ENCODE measurements at regions not wholly inside any gene's neighbourhood (a gene's known extent, or its start where the extent isn't known, plus 50 kb on each side); places are given as distances from the start of the nearest gene placed in this dataset.
"Not testable (repeated sequence)": the region's sequence is repeated elsewhere in the genome, so short reads cannot be mapped to it uniquely, and the experiment has no call there.

DNA sequence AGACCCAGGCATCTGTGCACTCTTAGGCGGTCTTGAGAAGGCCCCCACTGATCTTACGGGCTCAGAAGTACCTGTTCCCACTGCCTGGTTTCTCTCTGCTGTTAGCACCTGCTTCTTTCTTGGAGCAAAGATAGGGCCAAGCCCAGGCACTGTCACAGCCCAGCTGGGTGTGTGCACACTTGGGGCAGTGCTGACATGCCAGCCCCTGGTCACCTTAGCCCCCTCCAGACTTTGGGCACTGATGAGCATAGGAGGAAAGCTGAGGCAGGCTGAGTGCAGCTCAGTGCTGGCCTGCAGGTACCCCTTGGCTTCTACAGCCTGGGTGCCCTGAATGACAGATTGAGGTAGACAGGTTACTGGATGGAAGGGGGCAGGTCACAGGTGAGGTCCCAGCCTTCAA lies 105.7 kb upstream of the AHI1 start:
- in situ Hi-C loops (cut with MboI; ENCODE audit: low pct_unique_long_range_greater_than_20kb, low sequenced_read_pairs), result no loop called here
- DNase-seq, result no peak

DNA sequence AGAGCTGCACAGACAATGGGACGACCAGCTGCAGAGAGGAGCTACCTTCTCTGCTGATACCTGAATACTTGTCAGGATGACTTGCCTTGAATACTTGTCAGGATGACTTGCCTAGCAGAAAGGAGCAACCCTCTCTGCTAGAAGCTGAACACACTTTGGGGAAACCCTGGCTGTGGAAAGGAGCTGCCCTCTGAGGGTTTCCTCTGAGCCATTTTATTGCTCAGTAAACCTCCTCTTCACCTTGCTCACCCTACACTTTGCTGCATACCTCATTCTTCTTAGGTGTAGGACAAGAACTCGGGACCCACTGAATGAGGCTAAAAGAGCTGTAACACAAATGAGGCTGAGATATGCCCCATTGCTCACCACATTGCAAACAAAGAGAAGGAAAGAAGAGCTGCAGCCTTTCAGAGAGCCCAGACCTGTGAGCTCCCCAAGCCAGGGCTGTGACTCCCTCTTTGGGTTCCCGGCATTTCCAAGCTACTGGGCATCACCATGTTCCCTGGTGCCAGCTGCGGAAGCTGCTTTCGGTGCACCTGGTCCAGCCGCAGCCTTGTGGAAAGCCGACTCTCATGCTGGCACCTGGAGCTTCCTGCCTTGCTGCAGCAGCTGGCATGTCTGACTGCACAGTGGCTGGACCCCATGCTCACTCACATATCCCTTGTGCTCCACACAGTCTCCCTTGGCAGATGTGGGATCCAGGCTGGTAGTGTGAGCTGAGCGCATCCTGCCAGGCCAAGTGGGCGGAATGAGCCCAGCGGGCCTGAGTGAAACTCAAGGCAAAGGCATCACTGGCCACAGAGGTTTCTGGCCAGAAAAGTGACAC lies 106.7 kb upstream of the AHI1 start:
- DNase-seq, result no peak
- in situ Hi-C loops (cut with MboI; ENCODE audit: low pct_unique_long_range_greater_than_20kb, low sequenced_read_pairs), result no loop called here

DNA sequence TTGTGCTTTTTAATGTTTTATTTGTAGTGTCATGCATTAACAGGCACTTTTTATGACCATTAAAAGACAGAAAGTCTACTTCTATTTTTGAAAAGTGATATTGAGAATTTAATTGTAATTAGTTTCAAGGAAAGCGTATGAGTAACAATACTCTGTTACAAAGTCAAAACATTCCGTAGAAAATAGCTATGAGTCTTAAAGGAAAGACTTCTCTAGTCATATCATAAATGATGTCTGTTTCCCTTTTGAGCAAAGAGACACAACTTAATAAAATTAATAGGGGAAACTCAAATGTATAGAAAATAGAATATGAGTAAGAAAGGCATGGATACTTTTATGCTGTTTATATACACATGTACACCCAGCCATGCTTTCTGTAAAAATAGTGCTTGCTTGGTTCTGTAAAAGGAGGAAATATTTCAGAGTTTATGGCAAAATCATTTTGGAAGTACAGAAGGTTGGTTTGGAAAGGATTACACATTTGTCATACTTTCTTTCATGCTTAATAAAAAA lies 107.8 kb upstream of the AHI1 start:
- DNase-seq, result no peak
- in situ Hi-C loops (cut with MboI; ENCODE audit: low pct_unique_long_range_greater_than_20kb, low sequenced_read_pairs), result no loop called here

DNA sequence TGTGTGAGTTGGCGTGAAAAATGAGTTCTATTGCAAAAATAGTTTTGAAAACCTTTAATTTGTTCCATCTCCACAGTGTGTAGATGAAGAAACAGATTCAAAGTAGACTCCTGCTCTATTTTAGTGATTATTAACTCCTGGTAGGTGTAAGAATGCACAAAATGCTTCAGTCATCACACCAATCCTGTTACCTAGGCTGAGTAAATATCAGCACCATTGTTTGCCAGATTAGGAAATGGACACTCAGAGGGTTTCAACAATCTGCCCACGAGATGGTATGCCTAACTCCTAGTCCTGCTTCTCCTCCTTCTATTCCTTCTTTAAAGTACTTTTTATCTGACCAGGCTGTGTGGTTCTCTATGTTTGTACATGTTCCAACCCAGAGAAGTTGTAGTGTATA lies 108.9 kb upstream of the AHI1 start:
- in situ Hi-C loops (cut with MboI; ENCODE audit: low pct_unique_long_range_greater_than_20kb, low sequenced_read_pairs), result no loop called here
- DNase-seq, result no peak

DNA sequence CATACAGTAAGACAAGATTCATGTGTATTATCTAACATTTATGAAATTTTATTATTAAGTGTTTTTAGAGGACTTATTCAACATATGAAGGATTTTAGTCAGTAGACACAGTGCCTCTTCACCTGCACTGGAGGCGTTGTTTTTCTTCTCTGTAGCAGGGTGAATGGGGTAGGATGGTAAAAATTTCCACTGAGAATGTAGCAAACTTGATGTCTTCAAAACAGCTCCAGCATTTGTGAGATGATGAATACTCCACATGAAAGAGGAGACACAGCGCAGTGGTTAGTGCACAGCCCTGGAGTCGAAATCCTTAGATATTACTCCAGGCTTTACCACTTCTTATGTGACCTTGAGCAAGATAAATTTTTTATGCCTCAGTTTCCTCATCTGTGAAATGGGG lies 110.5 kb upstream of the AHI1 start:
- DNase-seq, result no peak
- in situ Hi-C loops (cut with MboI; ENCODE audit: low pct_unique_long_range_greater_than_20kb, low sequenced_read_pairs), result no loop called here

DNA sequence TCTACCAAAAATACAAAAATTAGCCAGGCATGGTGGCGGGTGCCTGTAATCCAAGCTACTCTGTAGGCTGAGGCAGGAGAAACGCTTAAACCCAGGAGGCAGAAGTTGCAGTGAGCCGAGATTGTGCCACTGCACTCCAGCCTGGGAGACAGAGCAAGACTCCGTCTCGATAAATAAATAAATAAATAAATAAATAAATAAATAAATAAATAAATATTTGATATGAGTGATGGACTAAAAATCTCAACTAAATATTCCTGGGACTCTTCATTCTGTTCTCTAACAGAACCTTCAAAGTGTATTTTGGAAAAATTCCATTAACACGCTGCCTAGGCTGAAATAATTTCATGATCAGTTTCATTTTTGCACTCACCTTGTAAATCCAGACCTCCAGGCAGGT lies 112.7 kb upstream of the AHI1 start:
- DNase-seq; in situ Hi-C loops (cut with MboI; ENCODE audit: low pct_unique_long_range_greater_than_20kb, low sequenced_read_pairs): not testable (repeated sequence)

DNA sequence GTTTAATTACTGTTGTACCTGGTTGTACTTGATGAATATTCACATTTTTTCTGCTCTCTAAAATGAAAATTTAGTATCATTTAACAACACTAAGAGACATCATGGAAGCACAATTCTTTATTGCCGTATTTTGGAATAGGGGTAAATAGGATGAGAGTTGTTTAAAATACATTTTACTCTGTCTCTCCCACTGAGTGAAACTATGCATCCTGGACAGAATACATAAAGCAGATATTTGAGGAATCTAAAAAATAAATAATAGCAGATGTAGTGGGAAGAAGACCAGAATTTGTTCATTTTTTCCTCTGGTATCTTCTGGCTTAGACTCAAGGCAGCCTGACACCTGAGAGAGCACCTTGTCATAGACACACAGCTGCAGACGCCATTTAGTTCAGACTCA lies 119.1 kb upstream of the AHI1 start:
- DNase-seq, result no peak
- in situ Hi-C loops (cut with MboI; ENCODE audit: low pct_unique_long_range_greater_than_20kb, low sequenced_read_pairs), result no loop called here

DNA sequence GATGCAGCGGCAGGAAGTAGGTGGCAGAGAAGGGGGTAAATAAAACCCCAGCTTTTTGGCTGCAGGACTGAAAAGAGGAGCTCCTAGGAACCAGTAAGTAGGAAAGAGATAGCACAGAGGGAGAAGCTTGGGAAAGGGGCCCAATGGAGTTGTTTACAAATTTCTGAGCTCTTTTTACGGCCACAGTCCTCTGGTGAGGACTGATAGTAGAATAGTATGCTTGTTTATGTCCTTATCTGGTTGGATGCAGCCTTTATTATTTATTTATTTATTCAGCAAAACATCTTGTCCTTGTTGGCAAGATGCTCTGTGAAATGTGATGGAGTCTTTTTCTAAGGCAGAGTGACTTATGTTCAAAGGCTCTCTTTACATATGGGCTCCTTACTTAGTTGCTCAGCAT lies 119.7 kb upstream of the AHI1 start:
- in situ Hi-C loops (cut with MboI; ENCODE audit: low pct_unique_long_range_greater_than_20kb, low sequenced_read_pairs), result no loop called here
- no peak for DNase-seq

DNA sequence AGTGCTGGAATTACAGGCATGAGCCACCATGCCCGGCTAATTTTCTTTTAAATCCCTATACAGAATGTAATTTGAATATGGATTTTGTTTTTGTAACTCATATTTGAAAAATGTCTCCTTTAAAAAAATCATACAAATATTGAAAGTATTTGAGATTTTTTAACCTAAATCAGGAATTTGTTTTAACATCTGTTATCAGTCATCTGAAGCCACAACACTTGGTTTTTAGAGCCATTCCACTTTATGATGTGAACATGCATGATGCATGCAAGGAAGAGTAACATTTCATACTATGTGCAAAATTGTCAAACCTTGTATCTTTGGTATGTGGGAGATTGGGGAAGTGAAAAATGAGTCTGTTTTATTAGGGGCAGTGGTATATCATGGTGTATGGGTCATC lies 124.5 kb upstream of the AHI1 start:
- DNase-seq, result no peak
- in situ Hi-C loops (cut with MboI; ENCODE audit: low pct_unique_long_range_greater_than_20kb, low sequenced_read_pairs), result no loop called here

DNA sequence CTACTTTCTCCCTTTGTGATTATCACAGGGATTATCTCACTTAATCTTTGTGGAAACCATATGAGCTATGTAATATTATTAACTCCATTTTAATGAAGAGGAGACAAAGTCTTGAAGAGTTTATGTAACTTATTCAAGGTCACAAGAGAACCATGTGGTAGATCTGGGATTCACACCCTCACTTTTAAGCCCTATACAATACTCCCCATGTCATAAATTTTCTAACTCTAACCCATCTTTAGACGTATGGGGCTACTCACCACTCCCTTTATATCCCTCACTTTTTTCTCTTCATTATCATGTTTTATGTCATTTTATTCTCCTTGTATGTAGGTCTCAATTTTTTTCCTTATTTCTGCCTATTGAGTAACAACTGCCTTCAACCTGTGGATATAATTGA lies 126.4 kb upstream of the AHI1 start:
- no peak for DNase-seq
- in situ Hi-C loops (cut with MboI; ENCODE audit: low pct_unique_long_range_greater_than_20kb, low sequenced_read_pairs), result no loop called here

DNA sequence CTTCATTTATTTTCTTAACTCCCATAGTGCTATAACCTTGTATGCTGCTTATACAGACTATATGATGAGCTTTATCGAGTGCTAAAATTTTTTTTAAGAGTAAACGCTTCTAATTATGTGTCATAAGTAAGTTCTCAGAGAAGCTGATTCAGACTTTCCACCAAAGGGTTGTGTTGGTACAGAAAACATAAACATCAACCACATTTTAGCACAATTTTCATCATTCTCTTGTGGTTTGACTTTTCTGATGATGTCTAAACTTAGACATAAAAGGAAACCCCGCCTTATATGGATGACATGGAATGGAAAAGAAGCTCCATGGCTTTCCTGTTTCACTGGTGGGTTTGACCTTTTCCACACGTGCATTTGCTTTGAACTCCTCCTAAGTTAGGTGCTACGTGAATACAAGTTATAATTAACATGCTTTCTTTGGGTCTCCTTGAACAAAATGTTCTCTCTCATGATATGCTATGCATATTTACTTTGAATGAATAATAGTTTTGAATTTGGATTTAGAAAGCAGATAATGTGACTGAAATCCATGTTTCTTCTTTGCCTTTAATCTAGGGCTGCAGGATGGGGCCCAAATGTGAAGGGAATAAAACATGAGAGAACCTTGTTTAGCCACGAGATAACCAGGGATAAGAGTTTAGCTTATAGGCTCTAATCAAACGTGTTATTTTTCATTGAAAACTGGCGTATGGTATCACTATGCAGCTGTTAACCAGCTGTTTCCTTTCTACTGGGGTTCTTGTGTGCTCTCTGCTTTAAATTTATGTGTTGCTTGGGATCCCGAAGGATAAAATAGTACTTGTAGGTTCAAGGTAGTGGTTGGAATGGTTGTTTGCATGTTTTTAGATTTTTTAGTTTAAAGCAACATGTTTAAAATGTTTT lies 127.1 kb upstream of the AHI1 start:
- in situ Hi-C loops (cut with MboI; ENCODE audit: low pct_unique_long_range_greater_than_20kb, low sequenced_read_pairs), result no loop called here
- no peak for DNase-seq

DNA sequence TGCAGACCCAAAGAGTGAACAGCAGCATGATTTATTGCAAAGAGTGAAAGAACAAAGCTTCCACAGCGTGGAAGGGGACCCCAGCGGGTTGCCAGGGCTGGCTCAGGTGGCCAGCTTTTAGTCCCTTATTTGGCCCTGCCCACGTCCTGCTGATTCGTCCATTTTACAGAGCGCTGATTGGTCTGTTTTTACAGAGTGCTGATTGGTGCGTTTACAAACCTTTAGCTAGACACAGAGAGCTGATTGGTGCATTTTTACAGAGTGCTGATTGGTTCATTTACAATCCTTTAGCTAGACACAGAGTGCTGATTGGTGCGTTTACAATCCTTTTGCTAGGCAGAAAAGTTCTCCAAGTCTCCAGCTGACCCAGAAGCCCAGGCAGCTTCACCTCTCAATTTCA lies 128.5 kb upstream of the AHI1 start:
- DNase-seq, result not testable (repeated sequence)

DNA sequence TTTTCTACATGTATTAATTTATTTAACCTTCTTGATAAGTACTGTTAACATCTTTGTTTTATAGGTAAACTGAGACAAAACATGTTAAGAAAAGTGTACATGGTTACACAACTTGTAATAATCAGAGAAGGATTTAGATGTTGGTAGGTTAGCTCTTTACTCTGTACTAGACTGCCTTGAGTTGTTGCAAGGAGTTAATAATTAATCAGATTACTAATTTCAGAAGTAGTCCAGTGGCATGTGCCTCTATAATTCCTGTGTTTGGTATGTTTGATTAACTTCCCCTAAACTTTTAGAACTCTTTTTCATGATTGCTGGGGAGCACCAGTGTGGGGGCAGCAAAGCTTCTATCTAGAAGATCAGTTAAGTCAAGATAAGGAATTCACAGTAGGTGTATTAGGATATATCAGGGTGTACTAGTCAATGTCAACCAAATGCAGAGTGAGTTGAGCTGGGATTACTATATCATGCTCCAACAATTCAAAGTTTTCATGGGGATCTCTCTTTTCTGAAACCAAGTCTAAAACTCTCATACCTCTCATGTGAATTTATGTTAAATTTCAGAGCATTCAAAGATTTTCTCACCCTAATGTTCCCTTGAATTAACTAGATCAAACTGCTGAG lies 129.7 kb upstream of the AHI1 start:
- in situ Hi-C loops (cut with MboI; ENCODE audit: low pct_unique_long_range_greater_than_20kb, low sequenced_read_pairs), result no loop called here
- DNase-seq, result no peak

More for the DNA sequence above, 128.5 kb upstream of the AHI1 start:
- in situ Hi-C loops (cut with MboI; ENCODE audit: low pct_unique_long_range_greater_than_20kb, low sequenced_read_pairs), result not testable (repeated sequence)

DNA sequence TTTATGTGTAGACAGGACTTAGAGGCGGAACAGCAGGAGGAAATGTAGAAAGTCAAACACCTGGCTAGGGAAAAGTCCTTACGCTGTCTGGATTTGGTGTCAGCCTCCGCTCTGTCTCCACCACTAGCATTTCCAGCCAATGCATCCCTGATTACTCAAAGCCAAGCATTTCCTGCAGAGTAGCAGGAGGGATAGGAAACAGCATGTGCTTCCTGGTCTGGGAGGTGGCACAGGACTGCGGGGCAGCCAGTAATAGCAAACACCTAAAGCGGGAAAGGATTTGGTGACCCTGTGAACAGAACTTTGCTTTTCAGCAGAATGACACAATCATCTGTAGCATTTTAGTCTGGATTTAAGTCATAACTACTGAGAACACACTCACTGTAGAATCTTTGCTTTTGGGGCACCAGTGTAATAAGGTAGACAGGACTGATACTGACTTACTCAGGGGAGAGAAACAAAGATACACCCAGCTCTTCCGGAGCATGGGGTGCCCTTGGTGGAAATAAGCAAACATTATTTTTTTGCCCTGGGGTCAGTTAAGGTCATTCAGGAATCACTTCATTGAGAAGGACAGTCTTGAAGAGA lies 133.3 kb upstream of the AHI1 start:
- no peak for DNase-seq

DNA sequence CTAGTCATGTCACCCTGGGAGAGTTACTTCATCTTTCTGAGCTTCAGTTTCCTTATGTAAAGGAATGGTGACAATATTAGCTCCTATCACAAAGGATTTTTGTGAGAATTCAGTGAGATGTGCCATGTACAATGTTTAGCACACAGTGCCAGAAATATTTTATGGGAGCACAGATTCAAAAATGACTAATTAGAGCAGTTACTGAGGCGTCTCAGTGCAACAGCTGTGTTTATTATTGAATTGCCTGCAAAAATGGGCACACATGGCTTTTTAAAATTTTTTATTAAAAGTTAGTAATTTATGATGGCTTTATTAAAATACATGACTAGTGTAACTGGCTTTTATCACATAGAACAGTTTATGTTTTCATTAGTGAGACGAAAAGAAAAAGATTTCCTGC lies 134.3 kb upstream of the AHI1 start:
- in situ Hi-C loops (cut with MboI; ENCODE audit: low pct_unique_long_range_greater_than_20kb, low sequenced_read_pairs), result no loop called here
- DNase-seq, result no peak

More for the DNA sequence above, 133.3 kb upstream of the AHI1 start:
- in situ Hi-C loops (cut with MboI; ENCODE audit: low pct_unique_long_range_greater_than_20kb, low sequenced_read_pairs), result no loop called here

DNA sequence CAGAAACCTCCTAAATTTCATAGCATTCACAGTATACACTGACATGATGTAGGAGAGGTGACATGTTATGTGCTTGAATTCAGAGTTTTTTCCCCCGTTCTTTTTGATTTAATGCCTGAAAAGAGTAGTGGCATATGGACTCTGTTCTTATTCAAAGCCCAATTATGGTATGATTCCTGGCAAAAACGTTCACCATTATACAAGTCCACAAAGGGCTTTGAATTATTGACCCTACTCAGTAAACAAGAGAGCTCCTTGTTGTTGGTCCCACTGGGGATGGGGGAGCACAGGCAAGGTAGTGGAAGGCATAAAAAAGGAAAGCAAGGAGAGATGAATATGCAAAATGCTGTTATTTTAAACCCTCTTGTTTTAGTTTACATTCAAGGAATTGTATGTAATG lies 136.0 kb upstream of the AHI1 start:
- DNase-seq, result no peak
- in situ Hi-C loops (cut with MboI; ENCODE audit: low pct_unique_long_range_greater_than_20kb, low sequenced_read_pairs), result no loop called here

DNA sequence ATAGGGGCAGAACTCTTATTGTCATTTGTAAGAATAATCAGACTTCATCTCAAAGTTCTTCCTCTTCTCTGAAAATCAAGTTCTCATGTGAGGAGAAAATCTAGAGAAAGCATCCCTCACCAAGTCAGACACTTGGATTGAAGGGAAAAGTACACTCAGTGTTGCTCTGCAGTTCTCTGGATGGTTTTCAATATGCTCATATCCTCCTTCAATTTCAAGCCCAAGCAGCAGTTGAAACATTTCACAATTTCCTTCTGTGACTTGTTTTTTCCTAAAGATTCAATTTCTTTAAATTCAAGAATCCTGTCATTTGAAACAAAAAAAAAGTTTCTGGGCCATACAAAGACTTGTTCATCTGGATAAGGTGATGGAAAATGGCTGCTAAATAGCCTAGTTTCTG lies 140.2 kb upstream of the AHI1 start:
- DNase-seq, result no peak
- in situ Hi-C loops (cut with MboI; ENCODE audit: low pct_unique_long_range_greater_than_20kb, low sequenced_read_pairs), result no loop called here

DNA sequence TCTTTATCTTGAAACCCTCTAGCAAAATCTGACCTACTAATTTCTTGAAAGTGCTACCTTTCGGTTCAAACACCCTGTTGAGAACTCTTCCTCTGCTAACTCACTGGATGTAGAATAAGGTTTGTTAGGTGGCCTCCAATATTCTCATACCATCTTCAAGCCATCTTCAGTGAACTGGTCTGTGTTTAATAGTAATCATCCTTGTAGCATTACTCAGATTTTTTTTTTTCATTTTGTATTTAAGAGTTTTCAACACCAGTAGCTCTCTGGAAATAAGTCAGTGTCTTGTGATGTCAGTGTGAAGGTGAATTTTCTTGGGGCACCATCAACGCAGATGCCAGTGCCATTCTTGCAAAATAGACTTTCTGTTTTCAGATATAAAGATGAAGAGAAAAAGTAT lies 140.6 kb upstream of the AHI1 start:
- in situ Hi-C loops (cut with MboI; ENCODE audit: low pct_unique_long_range_greater_than_20kb, low sequenced_read_pairs), result no loop called here

DNA sequence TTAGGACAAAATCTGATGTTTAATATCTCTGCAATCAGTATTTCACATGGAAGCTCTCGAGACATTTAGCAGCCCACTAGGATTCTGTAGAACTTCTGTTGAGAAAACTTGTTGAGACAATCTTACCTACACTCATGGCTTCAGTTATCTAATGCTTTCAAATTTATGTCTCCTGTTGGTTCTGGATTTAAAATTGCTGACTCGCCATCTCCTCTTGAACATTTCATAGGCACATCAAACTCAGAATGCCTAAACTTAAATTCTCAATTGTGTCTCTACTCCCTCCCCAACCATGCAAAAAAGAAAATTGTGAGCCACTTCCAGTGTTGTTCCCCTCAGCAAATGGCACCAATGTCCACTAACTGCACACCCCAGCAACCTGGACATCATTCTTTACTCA lies 142.5 kb upstream of the AHI1 start:
- no peak for DNase-seq
- in situ Hi-C loops (cut with MboI; ENCODE audit: low pct_unique_long_range_greater_than_20kb, low sequenced_read_pairs), result no loop called here

More for the DNA sequence above, 140.6 kb upstream of the AHI1 start:
- DNase-seq, result no peak
